GM19099 (cell line): ENCODE measurements at regions not wholly inside any gene's neighbourhood (a gene's known extent, or its start where the extent isn't known, plus 50 kb on each side); places are given as distances from the start of the nearest gene placed in this dataset.

Experiments
- POLR2A ChIP-seq: IDR thresholded peaks from 3 replicates; pipeline ENCODE4 v1.6.1; 2011; ENCODE audit warnings: low read depth; ENCODE audit not compliant: insufficient read length; ENCODE audit errors: extremely low read depth

GRCh38 chr3:178193846-178194245, 342.4 kb upstream of the KCNMB2 start:
- TF ChIP-seq POLR2A, result no peak

DNA sequence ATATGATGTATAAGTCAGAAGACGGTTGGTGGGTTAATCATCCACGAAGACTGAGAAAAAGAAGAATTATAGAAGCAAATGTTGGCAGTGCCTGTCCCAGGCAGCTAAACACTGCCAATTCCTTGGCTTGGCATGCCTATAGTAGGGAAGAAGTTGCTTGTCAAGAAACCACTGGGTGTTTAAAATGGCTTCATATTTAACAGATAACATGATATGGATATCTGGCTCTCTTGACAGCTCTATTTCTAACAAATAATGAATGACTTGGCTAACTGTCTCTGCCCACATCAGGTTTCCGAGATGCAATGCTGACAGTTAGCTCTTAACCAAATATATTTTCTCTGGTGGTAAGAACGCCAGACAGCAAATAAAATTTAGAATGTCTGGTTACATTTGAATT, 341.7 kb upstream of the KCNMB2 start:
- no peak for TF ChIP-seq POLR2A

DNA sequence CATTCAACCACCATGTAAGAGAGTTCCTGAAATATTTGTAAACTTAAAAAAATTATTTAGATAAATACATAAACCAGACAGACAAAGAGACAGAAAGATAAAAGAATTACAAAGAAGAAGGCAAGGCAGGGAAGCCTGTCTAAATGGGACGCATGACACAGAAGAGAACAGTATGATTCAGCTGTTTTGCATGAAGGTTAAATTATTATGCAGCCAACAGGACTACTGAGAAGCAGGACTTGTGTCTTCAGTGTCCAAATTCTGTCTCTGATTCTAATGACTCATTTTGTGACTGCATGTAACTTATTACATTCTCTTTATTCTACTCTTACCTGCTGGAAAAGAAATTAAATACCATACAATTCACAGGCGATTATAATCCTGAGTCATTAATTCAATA, 340.4 kb upstream of the KCNMB2 start:
- no peak for TF ChIP-seq POLR2A

GRCh38 chr3:178198329-178198728, 337.9 kb upstream of the KCNMB2 start:
- TF ChIP-seq POLR2A, result no peak

GRCh38 chr3:178200316-178200715, 335.9 kb upstream of the KCNMB2 start:
- TF ChIP-seq POLR2A, result no peak

DNA sequence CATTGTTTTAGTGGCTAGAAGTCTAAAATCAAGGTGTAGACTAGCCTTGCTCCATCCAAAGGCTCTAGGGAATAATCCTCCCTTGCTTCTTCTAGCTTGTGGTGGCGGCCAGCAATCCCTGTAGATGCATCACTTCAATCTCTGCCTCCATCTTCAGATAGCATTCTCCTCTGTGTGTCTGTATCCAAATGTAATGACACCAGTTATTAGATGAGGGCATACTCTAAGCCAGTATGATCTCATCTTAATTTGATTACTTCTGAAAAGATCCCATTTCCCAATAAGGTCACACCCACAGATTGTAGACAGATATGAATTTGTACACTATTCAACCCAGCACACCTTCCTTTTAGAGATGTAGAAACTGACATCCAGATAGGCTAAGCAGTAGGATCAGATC, 334.5 kb upstream of the KCNMB2 start:
- TF ChIP-seq POLR2A, result no peak

GRCh38 chr3:178202194-178202593, 334.0 kb upstream of the KCNMB2 start:
- TF ChIP-seq POLR2A, result no peak

- no peak for TF ChIP-seq POLR2A
Observed at GRCh38 chr3:178203165-178203564, 333.1 kb upstream of the KCNMB2 start.

DNA sequence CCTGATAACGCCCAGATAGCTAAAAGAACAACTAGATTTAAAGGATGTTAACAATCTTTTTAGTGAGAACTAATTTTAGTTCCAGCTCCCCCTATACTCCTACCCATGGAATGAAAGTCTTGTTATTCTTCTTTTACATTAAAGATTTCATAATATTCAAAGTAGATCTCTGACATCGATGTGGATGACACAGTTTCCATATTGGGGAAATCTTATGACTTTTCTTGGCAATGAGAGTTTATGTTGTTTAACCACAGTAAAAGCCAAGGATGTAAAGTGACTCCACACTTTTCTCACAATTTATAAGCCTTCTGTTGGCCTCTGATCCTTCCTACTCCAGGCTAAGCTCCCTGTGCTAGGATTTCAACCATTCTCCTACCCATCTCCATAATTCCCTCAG, 332.6 kb upstream of the KCNMB2 start:
- TF ChIP-seq POLR2A, result no peak

DNA sequence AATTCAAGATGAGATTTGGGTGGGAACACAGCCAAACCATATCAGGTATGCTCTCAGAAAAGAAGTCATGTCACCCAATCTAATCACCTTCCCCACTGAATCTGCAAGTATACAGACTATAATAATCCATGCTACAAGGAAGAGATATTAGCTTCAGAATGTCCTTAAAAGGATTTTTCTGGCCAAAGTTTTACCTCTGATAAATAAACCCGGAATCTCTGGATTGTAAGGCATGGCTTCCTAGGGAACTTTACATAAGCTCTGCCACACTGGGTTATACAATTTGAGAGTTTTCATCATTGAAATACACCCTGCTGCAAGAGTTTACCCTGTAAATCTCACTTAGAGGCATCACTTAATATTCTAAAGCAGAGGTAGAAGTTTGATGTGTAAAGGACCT, 330.5 kb upstream of the KCNMB2 start:
- TF ChIP-seq POLR2A, result no peak

DNA sequence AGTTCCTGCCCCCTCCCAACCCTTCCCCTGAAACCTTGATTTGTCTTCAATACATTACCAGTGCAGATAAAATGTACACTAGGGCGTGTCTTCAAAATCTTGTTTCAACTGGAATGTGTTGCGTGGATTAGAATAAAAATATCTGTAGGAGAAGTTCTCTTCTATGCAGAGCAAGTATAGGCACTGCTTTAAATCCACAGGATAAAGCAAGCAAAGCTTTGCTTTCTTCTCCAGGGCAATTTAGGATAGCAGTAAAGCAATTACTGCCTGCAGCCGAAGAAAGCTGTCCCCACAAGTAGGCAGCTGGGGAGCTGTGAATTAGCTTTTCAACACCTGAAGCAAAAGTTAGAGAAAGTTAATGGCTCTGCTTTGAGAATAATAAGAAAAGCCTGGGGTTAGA, 329.7 kb upstream of the KCNMB2 start:
- TF ChIP-seq POLR2A, result no peak

DNA sequence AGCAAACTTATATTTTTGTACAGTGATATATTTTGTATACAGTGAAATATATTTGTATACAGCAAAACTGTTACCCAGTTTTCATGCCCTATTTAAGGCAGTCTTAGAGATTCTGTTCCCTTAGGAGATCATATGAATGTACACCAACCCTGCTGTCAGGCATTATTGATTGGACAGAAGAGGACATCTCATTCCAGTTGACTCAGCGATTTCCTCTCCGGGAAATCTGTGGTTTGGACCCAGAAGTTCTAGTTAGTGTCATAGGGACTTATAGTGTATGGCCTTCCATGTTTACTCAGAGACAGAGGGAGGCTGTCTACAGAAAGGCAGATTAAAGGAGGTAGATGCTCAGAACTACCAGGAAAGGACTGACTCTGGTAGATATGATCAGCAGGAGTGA, 318.8 kb upstream of the KCNMB2 start:
- no peak for TF ChIP-seq POLR2A

DNA sequence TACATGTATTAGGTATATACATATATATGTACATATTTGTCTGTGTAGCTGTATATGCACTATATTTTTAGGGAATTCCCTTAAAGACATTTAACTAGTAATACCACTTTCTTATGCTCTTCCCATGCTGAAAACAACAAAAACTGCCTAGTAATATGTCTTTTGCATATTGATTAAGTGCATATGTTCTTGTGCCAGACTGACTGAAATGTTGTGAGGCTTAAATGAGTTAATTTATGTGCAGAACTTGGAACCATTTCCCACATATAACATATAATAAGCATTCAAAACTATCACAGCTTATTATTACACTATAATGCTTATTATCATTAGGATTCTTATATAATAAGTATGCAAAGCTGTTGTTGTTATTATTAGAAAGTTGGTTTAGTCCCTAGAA, 318.0 kb upstream of the KCNMB2 start:
- TF ChIP-seq POLR2A, result no peak

DNA sequence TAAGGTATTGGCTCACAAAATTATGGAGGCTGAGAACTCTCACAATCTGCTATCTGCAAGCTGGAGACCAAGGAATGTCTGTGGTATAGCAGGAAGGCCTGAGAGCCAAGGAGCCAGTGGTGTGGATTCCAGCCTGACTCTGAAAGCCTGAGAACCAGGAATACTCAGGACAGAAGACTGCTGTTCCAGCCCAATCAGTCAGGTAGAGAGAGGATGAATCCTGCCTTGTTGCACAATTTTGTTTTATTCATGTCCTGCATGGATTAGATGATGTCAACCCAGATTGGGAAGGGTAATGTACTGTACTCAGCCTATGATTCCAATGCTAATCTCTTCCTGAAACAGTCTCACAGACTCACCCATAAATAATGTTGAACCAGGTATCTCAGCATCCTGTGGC, 312.4 kb upstream of the KCNMB2 start:
- no peak for TF ChIP-seq POLR2A

GRCh38 chr3:178226094-178226493, 310.1 kb upstream of the KCNMB2 start:
- no peak for TF ChIP-seq POLR2A

- no peak for TF ChIP-seq POLR2A
Observed at GRCh38 chr3:178231645-178232044, 304.6 kb upstream of the KCNMB2 start.

- TF ChIP-seq POLR2A, result no peak
Observed at GRCh38 chr3:178233371-178234071, 302.7 kb upstream of the KCNMB2 start.
